IMR-90 (cell line): ENCODE measurements at regions not wholly inside any gene's neighbourhood (a gene's known extent, or its start where the extent isn't known, plus 50 kb on each side); places are given as distances from the start of the nearest gene placed in this dataset.

Source experiments
- CEBPB ChIP-seq: IDR thresholded peaks from 2 replicates; pipeline ENCODE4 v1.6.1; 2012; ENCODE audit warnings: low read depth, low read length, improper control_type of control experiment
- MAZ ChIP-seq: IDR thresholded peaks from 2 replicates; pipeline ENCODE4 v1.6.1; 2012; ENCODE audit warnings: low read depth, mild to moderate bottlenecking, low read length, improper control_type of control experiment, moderate library complexity, borderline replicate concordance
- POLR2A ChIP-seq: IDR thresholded peaks from 2 replicates; pipeline ENCODE4 v1.6.1; 2012; ENCODE audit warnings: mild to moderate bottlenecking, low read depth, low read length
- RAD21 ChIP-seq: IDR thresholded peaks from 2 replicates; pipeline ENCODE4 v1.6.1; 2012; ENCODE audit warnings: low read length, improper control_type of control experiment
- SMC3 ChIP-seq: fragments of 150-350 bp; IDR thresholded peaks from 2 replicates; pipeline ENCODE4 v1.6.1; 2016; ENCODE audit warnings: low read depth, mild to moderate bottlenecking, antibody characterized with exemption, low read length, moderate library complexity
- TF ChIP-seq, protein P1 (sequence below): conservative IDR thresholded peaks from 2 replicates; pipeline ENCODE4 v1.5.1; 2012; ENCODE audit warnings: mild to moderate bottlenecking, low read depth, low read length, improper control_type of control experiment

GRCh38 chrX:7462110-7462509, 314.2 kb upstream of the PUDP start:
- TF ChIP-seq POLR2A (no peak), MAZ (no peak), SMC3 (no peak), CEBPB (no peak), RAD21 (no peak)
- TF ChIP-seq, protein P1, sequence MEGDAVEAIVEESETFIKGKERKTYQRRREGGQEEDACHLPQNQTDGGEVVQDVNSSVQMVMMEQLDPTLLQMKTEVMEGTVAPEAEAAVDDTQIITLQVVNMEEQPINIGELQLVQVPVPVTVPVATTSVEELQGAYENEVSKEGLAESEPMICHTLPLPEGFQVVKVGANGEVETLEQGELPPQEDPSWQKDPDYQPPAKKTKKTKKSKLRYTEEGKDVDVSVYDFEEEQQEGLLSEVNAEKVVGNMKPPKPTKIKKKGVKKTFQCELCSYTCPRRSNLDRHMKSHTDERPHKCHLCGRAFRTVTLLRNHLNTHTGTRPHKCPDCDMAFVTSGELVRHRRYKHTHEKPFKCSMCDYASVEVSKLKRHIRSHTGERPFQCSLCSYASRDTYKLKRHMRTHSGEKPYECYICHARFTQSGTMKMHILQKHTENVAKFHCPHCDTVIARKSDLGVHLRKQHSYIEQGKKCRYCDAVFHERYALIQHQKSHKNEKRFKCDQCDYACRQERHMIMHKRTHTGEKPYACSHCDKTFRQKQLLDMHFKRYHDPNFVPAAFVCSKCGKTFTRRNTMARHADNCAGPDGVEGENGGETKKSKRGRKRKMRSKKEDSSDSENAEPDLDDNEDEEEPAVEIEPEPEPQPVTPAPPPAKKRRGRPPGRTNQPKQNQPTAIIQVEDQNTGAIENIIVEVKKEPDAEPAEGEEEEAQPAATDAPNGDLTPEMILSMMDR = no peak
